K562 (cell line): ENCODE measurements at regions not wholly inside any gene's neighbourhood (a gene's known extent, or its start where the extent isn't known, plus 50 kb on each side); places are given as distances from the start of the nearest gene placed in this dataset.
"Not testable (repeated sequence)": the region's sequence is repeated elsewhere in the genome, so short reads cannot be mapped to it uniquely, and the experiment has no call there.

Experiments
- ERF ChIP-seq: fragments of 450-650 bp; formaldehyde crosslinking; IDR thresholded peaks from 2 replicates; pipeline ENCODE4 v1.4.0; 2020; ENCODE audit warnings: mild to moderate bottlenecking, mixed read lengths
- MAFG ChIP-seq: fragments of 450-650 bp; conservative IDR thresholded peaks from 2 replicates; pipeline ENCODE4 v1.6.1; 2016; ENCODE audit warnings: missing genetic modification characterization, missing compliant biosample characterization
- MYC ChIP-seq, 2 experiments: fragments of 250-450 bp in 1 of 2; sonication (Bioruptor Pico) in 1 of 2; IDR thresholded peaks; 2 replicates each; pipeline versions ENCODE4 v1.5.1 to v1.6.1; 2012 to 2021; ENCODE audit warnings: low read depth in 2 of 2, borderline replicate concordance in 1 of 2, improper control_type of control experiment in 1 of 2, low read length in 1 of 2, mild to moderate bottlenecking in 1 of 2, moderate library complexity in 1 of 2
- NR4A1 ChIP-seq, 2 experiments: fragments of 250-450 bp in 1 of 2; fragments of 450-650 bp in 1 of 2; sonication (Bioruptor Pico) in 1 of 2; IDR thresholded peaks; 2 replicates each; pipeline versions ENCODE4 v1.4.0 to v1.6.1; 2016 to 2020; ENCODE audit warnings: mild to moderate bottlenecking in 2 of 2, missing compliant biosample characterization in 1 of 2, missing genetic modification characterization in 1 of 2, moderate library complexity in 1 of 2
- PTRF ChIP-seq: fragments of 450-650 bp; IDR thresholded peaks from 2 replicates; pipeline ENCODE4 v1.6.1; 2016; ENCODE audit warnings: mild to moderate bottlenecking, missing genetic modification characterization, missing compliant biosample characterization
- TCF3 ChIP-seq: sonication (generic); formaldehyde crosslinking; IDR thresholded peaks from 2 replicates; pipeline ENCODE4 v1.4.0; 2020; ENCODE audit warnings: mild to moderate bottlenecking, missing genetic modification reagents
- TCFL5 ChIP-seq: fragments of 250-450 bp; sonication (Bioruptor Pico); conservative IDR thresholded peaks from 2 replicates; pipeline ENCODE4 v1.6.1; 2021; ENCODE audit warnings: mild to moderate bottlenecking, moderate library complexity, matching md5 sums
- TEAD4 ChIP-seq, 2 experiments: sonication (generic) in 1 of 2; formaldehyde crosslinking in 1 of 2; IDR thresholded peaks; 2 replicates each; pipeline versions ENCODE4 v1.6.1 to v1.8.0; 2012 to 2022; ENCODE audit warnings: borderline replicate concordance in 1 of 2, inconsistent platforms in 1 of 2, low read length in 1 of 2, mild to moderate bottlenecking in 1 of 2, missing genetic modification reagents in 1 of 2
- ZNF140 ChIP-seq: fragments of 250-450 bp; sonication (Bioruptor Pico); IDR thresholded peaks from 2 replicates; pipeline ENCODE4 v1.8.0; 2021; ENCODE audit warnings: moderate library complexity, mild to moderate bottlenecking, inconsistent platforms
- ZNF197 ChIP-seq: fragments of 200-800 bp; sonication (Bioruptor generic); IDR thresholded peaks from 2 replicates; pipeline ENCODE4 v1.6.1; 2016; ENCODE audit warnings: low read depth, missing genetic modification characterization, missing compliant biosample characterization
- ZNF239 ChIP-seq: fragments of 250-450 bp; sonication (Bioruptor Pico); IDR thresholded peaks from 2 replicates; pipeline ENCODE4 v1.4.0; 2020; ENCODE audit warnings: mild to moderate bottlenecking
- ZNF445 ChIP-seq: fragments of 250-450 bp; sonication (Bioruptor Pico); IDR thresholded peaks from 2 replicates; pipeline ENCODE4 v1.4.0; 2020; ENCODE audit warnings: low read depth, mild to moderate bottlenecking, moderate library complexity
- ZNF584 ChIP-seq: fragments of 200-800 bp; sonication (Bioruptor generic); IDR thresholded peaks from 2 replicates; pipeline ENCODE4 v1.6.1; 2016; ENCODE audit warnings: low read depth, mild to moderate bottlenecking, missing genetic modification characterization, missing compliant biosample characterization
- TF ChIP-seq, protein P1 (sequence below): fragments of 450-650 bp; formaldehyde crosslinking; IDR thresholded peaks from 2 replicates; pipeline ENCODE4 v1.4.0; 2020; ENCODE audit warnings: mild to moderate bottlenecking, moderate library complexity
- TF ChIP-seq, protein P2 (sequence below), 3 experiments: fragments of 200-800 bp in 1 of 3; sonication (Bioruptor generic) in 1 of 3; sonication (generic) in 1 of 3; formaldehyde crosslinking in 1 of 3; IDR thresholded peaks; 2 replicates each; pipeline versions ENCODE4 v1.6.1 to v1.8.0; 2016 to 2022; ENCODE audit warnings: mild to moderate bottlenecking in 2 of 3, missing compliant biosample characterization in 2 of 3, missing genetic modification characterization in 2 of 3, missing genetic modification reagents in 1 of 3
- TF ChIP-seq, protein P3 (sequence below): fragments of 250-450 bp; sonication (Bioruptor Pico); IDR thresholded peaks from 2 replicates; pipeline ENCODE4 v1.5.0; 2020; ENCODE audit warnings: mild to moderate bottlenecking
- TF ChIP-seq, protein P4 (sequence below): fragments of 250-450 bp; sonication (Bioruptor Pico); IDR thresholded peaks from 2 replicates; pipeline ENCODE4 v1.4.0; 2020; ENCODE audit warnings: mild to moderate bottlenecking
- TF ChIP-seq, protein P5 (sequence below): fragments of 200-800 bp; sonication (Bioruptor generic); IDR thresholded peaks from 2 replicates; pipeline ENCODE4 v1.6.1; 2017; ENCODE audit warnings: missing genetic modification characterization, missing compliant biosample characterization

DNA sequence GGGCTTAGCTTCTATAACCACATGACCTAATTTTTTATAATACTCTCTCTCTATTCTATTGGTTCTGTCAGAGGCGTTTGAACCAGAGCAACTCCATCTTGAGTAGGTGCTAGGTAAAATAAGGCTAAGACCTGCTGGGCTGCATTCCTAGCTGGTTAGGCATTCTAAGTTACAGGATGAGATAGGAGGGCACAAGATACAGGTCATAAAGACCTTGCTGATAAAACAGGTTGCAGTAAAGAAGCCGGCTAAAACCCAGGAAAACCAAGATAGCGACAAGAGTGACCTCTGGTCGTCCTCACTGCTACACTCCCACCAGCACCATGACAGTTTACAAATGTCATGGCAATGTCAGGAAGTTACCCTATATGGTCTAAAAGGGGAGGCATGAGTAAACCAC, 71.3 kb upstream of the EPB41L1 start (continued):
- TF ChIP-seq, protein P1, sequence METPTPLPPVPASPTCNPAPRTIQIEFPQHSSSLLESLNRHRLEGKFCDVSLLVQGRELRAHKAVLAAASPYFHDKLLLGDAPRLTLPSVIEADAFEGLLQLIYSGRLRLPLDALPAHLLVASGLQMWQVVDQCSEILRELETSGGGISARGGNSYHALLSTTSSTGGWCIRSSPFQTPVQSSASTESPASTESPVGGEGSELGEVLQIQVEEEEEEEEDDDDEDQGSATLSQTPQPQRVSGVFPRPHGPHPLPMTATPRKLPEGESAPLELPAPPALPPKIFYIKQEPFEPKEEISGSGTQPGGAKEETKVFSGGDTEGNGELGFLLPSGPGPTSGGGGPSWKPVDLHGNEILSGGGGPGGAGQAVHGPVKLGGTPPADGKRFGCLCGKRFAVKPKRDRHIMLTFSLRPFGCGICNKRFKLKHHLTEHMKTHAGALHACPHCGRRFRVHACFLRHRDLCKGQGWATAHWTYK, result peak; percentile 95
- peak; percentile 78; the same call in 1 of the 2 replicates for TF ChIP-seq ZNF140 (CRISPR knock-in tag)
- TF ChIP-seq TEAD4 (IDR thresholded peaks at IDR 0.05; ENCODE audit: low read length), result 0 out of 2 replicates have a peak, but pooled peaks have one; percentile 7
- not testable (repeated sequence) for TF ChIP-seq TEAD4 (CRISPR knock-in tag; IDR thresholded peaks at IDR 0.05; ENCODE audit: borderline replicate concordance); MYC (IDR thresholded peaks at IDR 0.05; ENCODE audit: low read depth, low read length)
- peak; percentile 86 for TF ChIP-seq ZNF239
- peak; percentile 13; the same call in 1 of the 2 replicates for TF ChIP-seq TCF3 (CRISPR knock-in tag)
- peak; percentile 96 for TF ChIP-seq ZNF584 (CRISPR knock-in tag)
- TF ChIP-seq, protein P2, sequence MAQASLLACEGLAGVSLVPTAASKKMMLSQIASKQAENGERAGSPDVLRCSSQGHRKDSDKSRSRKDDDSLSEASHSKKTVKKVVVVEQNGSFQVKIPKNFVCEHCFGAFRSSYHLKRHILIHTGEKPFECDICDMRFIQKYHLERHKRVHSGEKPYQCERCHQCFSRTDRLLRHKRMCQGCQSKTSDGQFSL (CRISPR knock-in tag; IDR thresholded peaks at IDR 0.05), result not testable (repeated sequence)
- TF ChIP-seq, protein P2 (tag; IDR thresholded peaks at IDR 0.05), result peak in 1 of 2 experiments; percentile 93; a peak in 2 of 4 replicates
- peak; percentile 95 for TF ChIP-seq ZNF197
- TF ChIP-seq MAFG (tag), result peak; percentile 24; the same call in 1 of the 2 replicates
- TF ChIP-seq TCFL5 (CRISPR knock-in tag), result peak; percentile 91
- TF ChIP-seq, protein P3, sequence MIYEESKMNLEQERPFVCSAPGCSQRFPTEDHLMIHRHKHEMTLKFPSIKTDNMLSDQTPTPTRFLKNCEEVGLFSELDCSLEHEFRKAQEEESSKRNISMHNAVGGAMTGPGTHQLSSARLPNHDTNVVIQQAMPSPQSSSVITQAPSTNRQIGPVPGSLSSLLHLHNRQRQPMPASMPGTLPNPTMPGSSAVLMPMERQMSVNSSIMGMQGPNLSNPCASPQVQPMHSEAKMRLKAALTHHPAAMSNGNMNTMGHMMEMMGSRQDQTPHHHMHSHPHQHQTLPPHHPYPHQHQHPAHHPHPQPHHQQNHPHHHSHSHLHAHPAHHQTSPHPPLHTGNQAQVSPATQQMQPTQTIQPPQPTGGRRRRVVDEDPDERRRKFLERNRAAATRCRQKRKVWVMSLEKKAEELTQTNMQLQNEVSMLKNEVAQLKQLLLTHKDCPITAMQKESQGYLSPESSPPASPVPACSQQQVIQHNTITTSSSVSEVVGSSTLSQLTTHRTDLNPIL (CRISPR knock-in tag), result peak; percentile 64; the same call in 1 of the 2 replicates
- TF ChIP-seq, protein P4, sequence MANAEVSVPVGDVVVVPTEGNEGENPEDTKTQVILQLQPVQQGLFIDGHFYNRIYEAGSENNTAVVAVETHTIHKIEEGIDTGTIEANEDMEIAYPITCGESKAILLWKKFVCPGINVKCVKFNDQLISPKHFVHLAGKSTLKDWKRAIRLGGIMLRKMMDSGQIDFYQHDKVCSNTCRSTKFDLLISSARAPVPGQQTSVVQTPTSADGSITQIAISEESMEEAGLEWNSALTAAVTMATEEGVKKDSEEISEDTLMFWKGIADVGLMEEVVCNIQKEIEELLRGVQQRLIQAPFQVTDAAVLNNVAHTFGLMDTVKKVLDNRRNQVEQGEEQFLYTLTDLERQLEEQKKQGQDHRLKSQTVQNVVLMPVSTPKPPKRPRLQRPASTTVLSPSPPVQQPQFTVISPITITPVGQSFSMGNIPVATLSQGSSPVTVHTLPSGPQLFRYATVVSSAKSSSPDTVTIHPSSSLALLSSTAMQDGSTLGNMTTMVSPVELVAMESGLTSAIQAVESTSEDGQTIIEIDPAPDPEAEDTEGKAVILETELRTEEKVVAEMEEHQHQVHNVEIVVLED (CRISPR knock-in tag), result peak; percentile 67
- peak; percentile 46; the same call in 1 of the 2 replicates for TF ChIP-seq MYC (CRISPR knock-in tag; IDR thresholded peaks at IDR 0.05; ENCODE audit: borderline replicate concordance, low read depth)
- TF ChIP-seq, protein P5, sequence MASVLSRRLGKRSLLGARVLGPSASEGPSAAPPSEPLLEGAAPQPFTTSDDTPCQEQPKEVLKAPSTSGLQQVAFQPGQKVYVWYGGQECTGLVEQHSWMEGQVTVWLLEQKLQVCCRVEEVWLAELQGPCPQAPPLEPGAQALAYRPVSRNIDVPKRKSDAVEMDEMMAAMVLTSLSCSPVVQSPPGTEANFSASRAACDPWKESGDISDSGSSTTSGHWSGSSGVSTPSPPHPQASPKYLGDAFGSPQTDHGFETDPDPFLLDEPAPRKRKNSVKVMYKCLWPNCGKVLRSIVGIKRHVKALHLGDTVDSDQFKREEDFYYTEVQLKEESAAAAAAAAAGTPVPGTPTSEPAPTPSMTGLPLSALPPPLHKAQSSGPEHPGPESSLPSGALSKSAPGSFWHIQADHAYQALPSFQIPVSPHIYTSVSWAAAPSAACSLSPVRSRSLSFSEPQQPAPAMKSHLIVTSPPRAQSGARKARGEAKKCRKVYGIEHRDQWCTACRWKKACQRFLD (CRISPR knock-in tag), result peak; percentile 99
- TF ChIP-seq PTRF (tag), result peak; percentile 89
- peak; percentile 88; the same call in 1 of the 2 replicates for TF ChIP-seq NR4A1 (CRISPR knock-in tag; IDR thresholded peaks at IDR 0.05)
- TF ChIP-seq NR4A1 (tag; IDR thresholded peaks at IDR 0.05), result peak; percentile 96
- peak; percentile 92 for TF ChIP-seq ERF (CRISPR knock-in tag)
- TF ChIP-seq ZNF445, result peak; percentile 28; the same call in 1 of the 2 replicates
